H9 (cell line): ENCODE measurements at regions not wholly inside any gene's neighbourhood (a gene's known extent, or its start where the extent isn't known, plus 50 kb on each side); places are given as distances from the start of the nearest gene placed in this dataset.

Source experiments
- DNase-seq: peaks from one replicate; pipeline ENCODE4 v3.0.0-alpha.2; 2017
- H2AFZ ChIP-seq: one replicate; pipeline ENCODE4 v1.6.1; 2013; ENCODE audit warnings: mild to moderate bottlenecking, low read length, control low read depth, moderate library complexity
- H2AK5ac ChIP-seq: 2 replicates; pipeline ENCODE4 v1.6.1; 2013; ENCODE audit warnings: low read length, control low read depth, mixed read lengths; ENCODE audit not compliant: insufficient read length
- H2BK120ac ChIP-seq: one replicate; pipeline ENCODE4 v1.6.1; 2013; ENCODE audit warnings: low read depth, mild to moderate bottlenecking, low read length, control low read depth, inconsistent platforms; ENCODE audit not compliant: poor library complexity, severe bottlenecking
- H2BK12ac ChIP-seq: 2 replicates; pipeline ENCODE4 v1.6.1; 2013; ENCODE audit warnings: low read length, control low read depth, mixed read lengths, low read depth; ENCODE audit not compliant: insufficient read length
- H2BK15ac ChIP-seq: 2 replicates; pipeline ENCODE4 v1.6.1; 2013; ENCODE audit warnings: low read depth, low read length, control low read depth
- H2BK20ac ChIP-seq: one replicate; pipeline ENCODE4 v1.6.1; 2013; ENCODE audit warnings: low read depth, mild to moderate bottlenecking, low read length, control low read depth, inconsistent platforms; ENCODE audit not compliant: poor library complexity, severe bottlenecking
- H2BK5ac ChIP-seq: 2 replicates; pipeline ENCODE4 v1.6.1; 2013; ENCODE audit warnings: low read length, control low read depth, mixed read lengths; ENCODE audit not compliant: insufficient read length
- H3K14ac ChIP-seq: 2 replicates; pipeline ENCODE4 v1.6.1; 2013; ENCODE audit warnings: low read length, control low read depth; ENCODE audit not compliant: insufficient read depth
- H3K18ac ChIP-seq: 2 replicates; pipeline ENCODE4 v1.6.1; 2013; ENCODE audit warnings: low read depth, mild to moderate bottlenecking, mixed read lengths, low read length, control low read depth; ENCODE audit not compliant: insufficient read length
- H3K23ac ChIP-seq: 2 replicates; pipeline ENCODE4 v1.6.1; 2013; ENCODE audit warnings: low read length, control low read depth, mixed read lengths, low read depth; ENCODE audit not compliant: insufficient read length
- H3K23me2 ChIP-seq: 2 replicates; pipeline ENCODE4 v1.6.1; 2013; ENCODE audit warnings: low read depth, mild to moderate bottlenecking, mixed read lengths, low read length, control low read depth; ENCODE audit not compliant: insufficient read length, poor library complexity, severe bottlenecking
- H3K27ac ChIP-seq: 2 replicates; pipeline ENCODE4 v1.5.1; 2013; ENCODE audit warnings: low read length, control low read depth, mixed read lengths, low read depth; ENCODE audit not compliant: insufficient read length
- H3K27me3 ChIP-seq: 2 replicates; pipeline ENCODE4 v1.6.1; 2013; ENCODE audit warnings: low read length, control low read depth, inconsistent platforms; ENCODE audit not compliant: insufficient read depth
- H3K4ac ChIP-seq: 2 replicates; pipeline ENCODE4 v1.6.1; 2013; ENCODE audit warnings: low read depth, mild to moderate bottlenecking, control low read depth, inconsistent platforms, low read length, moderate library complexity
- H3K4me1 ChIP-seq: 2 replicates; pipeline ENCODE4 v1.6.1; 2013; ENCODE audit warnings: low read length, control low read depth, inconsistent platforms; ENCODE audit not compliant: insufficient read depth
- H3K4me2 ChIP-seq: 2 replicates; pipeline ENCODE4 v1.6.1; 2013; ENCODE audit warnings: low read length, control low read depth, mixed read lengths; ENCODE audit not compliant: insufficient read length, insufficient read depth
- H3K56ac ChIP-seq: 2 replicates; pipeline ENCODE4 v1.6.1; 2013; ENCODE audit warnings: low read depth, mild to moderate bottlenecking, mixed read lengths, low read length, control low read depth; ENCODE audit not compliant: insufficient read length
- H3K79me1 ChIP-seq: 2 replicates; pipeline ENCODE4 v1.6.1; 2013; ENCODE audit warnings: low read depth, mild to moderate bottlenecking, moderate library complexity, low read length, control low read depth, inconsistent platforms; ENCODE audit not compliant: insufficient read depth, poor library complexity, severe bottlenecking
- H3K79me2 ChIP-seq: 2 replicates; pipeline ENCODE4 v1.6.1; 2013; ENCODE audit warnings: low read length, control low read depth, inconsistent platforms; ENCODE audit not compliant: insufficient read depth
- H3K9ac ChIP-seq: 2 replicates; pipeline ENCODE4 v1.6.1; 2013; ENCODE audit warnings: low read length, control low read depth, mixed read lengths; ENCODE audit not compliant: insufficient read length; ENCODE audit errors: extremely low read depth
- H3K9me3 ChIP-seq: one replicate; pipeline ENCODE4 v1.6.1; 2013; ENCODE audit warnings: low read depth, low read length, inconsistent platforms; ENCODE audit not compliant: control insufficient read depth
- H3T11ph ChIP-seq: one replicate; pipeline ENCODE4 v1.6.1; 2013; ENCODE audit warnings: mild to moderate bottlenecking, low read length, control low read depth, inconsistent platforms
- H4K20me1 ChIP-seq: one replicate; pipeline ENCODE4 v1.6.1; 2013; ENCODE audit not compliant: control insufficient read depth, insufficient read length, insufficient read depth
- H4K5ac ChIP-seq: 2 replicates; pipeline ENCODE4 v1.6.1; 2013; ENCODE audit warnings: low read depth, mild to moderate bottlenecking, mixed read lengths, low read length, control low read depth; ENCODE audit not compliant: insufficient read length
- H4K8ac ChIP-seq: replicated peaks from 2 replicates; pipeline ENCODE4 v1.6.1; 2013; ENCODE audit warnings: low read length, control low read depth, mixed read lengths, low read depth; ENCODE audit not compliant: insufficient read length
- H4K91ac ChIP-seq: 2 replicates; pipeline ENCODE4 v1.6.1; 2013; ENCODE audit warnings: low read depth, mild to moderate bottlenecking, moderate library complexity, mixed read lengths, low read length, control low read depth; ENCODE audit not compliant: insufficient read length
- H3K27ac Mint-ChIP-seq, 3 experiments: 2 replicates in 2 of 3; 3 replicates in 1 of 3; pipeline ENCODE4 v1.8.0; 2020 to 2021; ENCODE audit warnings: mixed read lengths in 3 of 3, mild to moderate bottlenecking in 1 of 3, moderate library complexity in 1 of 3
- H3K27me3 Mint-ChIP-seq: 2 replicates; pipeline ENCODE4 v1.8.0; 2021; ENCODE audit warnings: low read depth, mild to moderate bottlenecking, moderate library complexity, mixed read lengths
- H3K36me3 Mint-ChIP-seq, 3 experiments: 2 replicates in 2 of 3; 3 replicates in 1 of 3; pipeline ENCODE4 v1.8.0; 2020 to 2021; ENCODE audit warnings: low read depth in 3 of 3, mixed read lengths in 3 of 3; ENCODE audit not compliant: insufficient read depth in 1 of 3
- H3K4me1 Mint-ChIP-seq, 2 experiments: 2 replicates each; pipeline ENCODE4 v1.8.0; 2020; ENCODE audit warnings: mixed read lengths in 2 of 2
- H3K4me3 Mint-ChIP-seq, 2 experiments: 2 replicates in 1 of 2; 3 replicates in 1 of 2; pipeline ENCODE4 v1.8.0; 2020 to 2021; ENCODE audit warnings: mild to moderate bottlenecking in 2 of 2, mixed read lengths in 2 of 2, moderate library complexity in 1 of 2
- H3K9me3 Mint-ChIP-seq, 2 experiments: 2 replicates in 1 of 2; 3 replicates in 1 of 2; pipeline ENCODE4 v1.8.0; 2020; ENCODE audit warnings: mild to moderate bottlenecking in 2 of 2, mixed read lengths in 2 of 2, moderate library complexity in 1 of 2
- WGBS: extraction: QIAGEN DNeasy Blood & Tissue Kit; methylation state at CpG from one replicate; pipeline ENCODE4 v1.1.7; 2013; ENCODE audit warnings: missing lambda C conversion rate, low lambda C conversion rate, mixed read lengths; ENCODE audit not compliant: insufficient read length; ENCODE audit errors: extremely low coverage; 5-methylcytosine and 5-hydroxymethylcytosine counted together
- TF ChIP-seq, protein P1 (sequence below): fragments of 200-600 bp; sonication (generic); conservative IDR thresholded peaks from 3 replicates; pipeline ENCODE4 v1.8.0; 2021; ENCODE audit warnings: antibody characterized with exemption, mild to moderate bottlenecking

- H3K79me1 ChIP-seq, result no peaks in the 10 kb centered on the region
- no peak overlapping the region for H2AFZ ChIP-seq
- no peak overlapping the region for H2AK5ac ChIP-seq
- no peaks in the 10 kb centered on the region for H3K23me2 ChIP-seq
- H3K9me3 ChIP-seq, result no peaks in the 10 kb centered on the region
- no peaks in the 10 kb centered on the region; the same call in 1 of the 2 replicates for H3K27me3 Mint-ChIP-seq
- H2BK12ac ChIP-seq, result no peak overlapping the region
- no peak overlapping the region for H3K4me2 ChIP-seq
- H3K18ac ChIP-seq, result no peak overlapping the region
- H3K36me3 Mint-ChIP-seq, result no peaks in the 10 kb centered on the region
- H2BK20ac ChIP-seq, result no peak overlapping the region
- H3K27ac ChIP-seq, result no peak overlapping the region
- no peaks in the 10 kb centered on the region for H3K4me1 ChIP-seq
- H3K27ac Mint-ChIP-seq, result no peak overlapping the region
- H3K4me1 Mint-ChIP-seq, result peaks cover 16 to 28% of the 10 kb centered on the region in 2 experiments
- no peak overlapping the region for H3T11ph ChIP-seq
- no peak overlapping the region for H3K9ac ChIP-seq
- H3K14ac ChIP-seq, result no peak overlapping the region
- H3K23ac ChIP-seq, result no peak overlapping the region
- no peak for DNase-seq
- TF ChIP-seq, protein P1, sequence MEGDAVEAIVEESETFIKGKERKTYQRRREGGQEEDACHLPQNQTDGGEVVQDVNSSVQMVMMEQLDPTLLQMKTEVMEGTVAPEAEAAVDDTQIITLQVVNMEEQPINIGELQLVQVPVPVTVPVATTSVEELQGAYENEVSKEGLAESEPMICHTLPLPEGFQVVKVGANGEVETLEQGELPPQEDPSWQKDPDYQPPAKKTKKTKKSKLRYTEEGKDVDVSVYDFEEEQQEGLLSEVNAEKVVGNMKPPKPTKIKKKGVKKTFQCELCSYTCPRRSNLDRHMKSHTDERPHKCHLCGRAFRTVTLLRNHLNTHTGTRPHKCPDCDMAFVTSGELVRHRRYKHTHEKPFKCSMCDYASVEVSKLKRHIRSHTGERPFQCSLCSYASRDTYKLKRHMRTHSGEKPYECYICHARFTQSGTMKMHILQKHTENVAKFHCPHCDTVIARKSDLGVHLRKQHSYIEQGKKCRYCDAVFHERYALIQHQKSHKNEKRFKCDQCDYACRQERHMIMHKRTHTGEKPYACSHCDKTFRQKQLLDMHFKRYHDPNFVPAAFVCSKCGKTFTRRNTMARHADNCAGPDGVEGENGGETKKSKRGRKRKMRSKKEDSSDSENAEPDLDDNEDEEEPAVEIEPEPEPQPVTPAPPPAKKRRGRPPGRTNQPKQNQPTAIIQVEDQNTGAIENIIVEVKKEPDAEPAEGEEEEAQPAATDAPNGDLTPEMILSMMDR, result no peak
- no peak overlapping the region for H4K91ac ChIP-seq
- H3K56ac ChIP-seq, result no peak overlapping the region
- H4K20me1 ChIP-seq, result no peaks in the 10 kb centered on the region
- H3K27me3 ChIP-seq, result no peaks in the 10 kb centered on the region
- H3K4me3 Mint-ChIP-seq, result no peak overlapping the region
- H2BK5ac ChIP-seq, result no peak overlapping the region
- no CpG with 5 or more reads among the region's 7 CpGs for WGBS
- H4K5ac ChIP-seq, result no peak overlapping the region
- H4K8ac ChIP-seq, result no peak overlapping the region
- H2BK120ac ChIP-seq, result no peak overlapping the region
- H3K4ac ChIP-seq, result no peak overlapping the region
- H3K79me2 ChIP-seq, result no peaks in the 10 kb centered on the region
- no peaks in the 10 kb centered on the region for H3K9me3 Mint-ChIP-seq
- no peak overlapping the region for H2BK15ac ChIP-seq
These were observed 566.1 kb downstream of the BCL11B start for GRCh38 chr14:98705871-98706300.
